Suprapubic skin (tissue), 4 donors: ENCODE measurements at regions not wholly inside any gene's neighbourhood (a gene's known extent, or its start where the extent isn't known, plus 50 kb on each side); places are given as distances from the start of the nearest gene placed in this dataset.

ENCODE experiments used
- DNase-seq, 2 donors: peaks; one replicate each; pipeline ENCODE4 v3.0.0-alpha.2; 2019; ENCODE audit warnings: low spot score in 2 of 2
- H3K27ac ChIP-seq: fragments of 200-600 bp; sonication (generic); one replicate; pipeline ENCODE4 v1.5.1; 2019
- H3K27me3 ChIP-seq: fragments of 200-600 bp; sonication (generic); one replicate; pipeline ENCODE4 v1.5.1; 2019
- H3K36me3 ChIP-seq: fragments of 200-600 bp; sonication (generic); one replicate; pipeline ENCODE4 v1.5.1; 2019
- H3K4me1 ChIP-seq: fragments of 200-600 bp; sonication (generic); one replicate; pipeline ENCODE4 v1.5.1; 2019
- H3K4me3 ChIP-seq: fragments of 200-600 bp; sonication (generic); one replicate; pipeline ENCODE4 v1.5.1; 2019; ENCODE audit warnings: mild to moderate bottlenecking
- H3K9me3 ChIP-seq: fragments of 200-600 bp; sonication (generic); one replicate; pipeline ENCODE4 v1.5.1; 2019
- CTCF ChIP-seq, 2 donors: fragments of 200-600 bp in 1 of 2; fragments of 450-650 bp in 1 of 2; sonication (generic) in 1 of 2; IDR thresholded peaks; one replicate each; pipeline ENCODE4 v1.5.1; 2016 to 2019; ENCODE audit warnings: antibody characterized with exemption in 2 of 2, mild to moderate bottlenecking in 1 of 2, moderate library complexity in 1 of 2
- EP300 ChIP-seq: sonication (generic); formaldehyde crosslinking; IDR thresholded peaks from one replicate; pipeline ENCODE4 v1.6.1; 2017; ENCODE audit warnings: antibody characterized with exemption
- POLR2A ChIP-seq, 2 donors: fragments of 450-650 bp; IDR thresholded peaks; one replicate each; pipeline ENCODE4 v1.6.1; 2017; ENCODE audit warnings: antibody characterized with exemption in 2 of 2, mild to moderate bottlenecking in 2 of 2, moderate library complexity in 2 of 2
- POLR2AphosphoS5 ChIP-seq, 3 donors: sonication (generic); formaldehyde crosslinking; IDR thresholded peaks; one replicate each; pipeline ENCODE4 v1.6.1; 2017; ENCODE audit warnings: antibody characterized with exemption in 3 of 3
- WGBS: methylation state at CpG from one replicate; pipeline ENCODE4 v1.1.5; 2018; 5-methylcytosine and 5-hydroxymethylcytosine counted together

- no peaks in the 10 kb centered on the region for H3K4me1 ChIP-seq
- WGBS, result 85% methylated on average over 6 of the region's 6 CpGs
- TF ChIP-seq EP300 (no peak), CTCF (IDR thresholded peaks at IDR 0.05) (no peak), POLR2AphosphoS5 (IDR thresholded peaks at IDR 0.05) (no peak), POLR2A (IDR thresholded peaks at IDR 0.05) (no peak)
- H3K27ac ChIP-seq, result no peak overlapping the region
- H3K27me3 ChIP-seq, result no peaks in the 10 kb centered on the region
- no peaks in the 10 kb centered on the region for H3K9me3 ChIP-seq
- H3K4me3 ChIP-seq, result no peak overlapping the region
- H3K36me3 ChIP-seq, result no peaks in the 10 kb centered on the region
- DNase-seq, result no peak
Measured at GRCh38 chr4:23368081-23368697, 521.7 kb downstream of the PPARGC1A start.

GRCh38 chr4:23366557-23366906 is 523.3 kb downstream of the PPARGC1A start:
- TF ChIP-seq POLR2AphosphoS5 (IDR thresholded peaks at IDR 0.05) (no peak), CTCF (IDR thresholded peaks at IDR 0.05) (no peak), EP300 (no peak)
- WGBS, result 77% methylated on average over 1 of the region's 1 CpG
- no peak overlapping the region for H3K27ac ChIP-seq
- no peak for DNase-seq
- no peaks in the 10 kb centered on the region for H3K27me3 ChIP-seq
- H3K4me1 ChIP-seq, result no peaks in the 10 kb centered on the region
- no peaks in the 10 kb centered on the region for H3K36me3 ChIP-seq
- no peaks in the 10 kb centered on the region for H3K9me3 ChIP-seq
- no peak overlapping the region for H3K4me3 ChIP-seq

DNA sequence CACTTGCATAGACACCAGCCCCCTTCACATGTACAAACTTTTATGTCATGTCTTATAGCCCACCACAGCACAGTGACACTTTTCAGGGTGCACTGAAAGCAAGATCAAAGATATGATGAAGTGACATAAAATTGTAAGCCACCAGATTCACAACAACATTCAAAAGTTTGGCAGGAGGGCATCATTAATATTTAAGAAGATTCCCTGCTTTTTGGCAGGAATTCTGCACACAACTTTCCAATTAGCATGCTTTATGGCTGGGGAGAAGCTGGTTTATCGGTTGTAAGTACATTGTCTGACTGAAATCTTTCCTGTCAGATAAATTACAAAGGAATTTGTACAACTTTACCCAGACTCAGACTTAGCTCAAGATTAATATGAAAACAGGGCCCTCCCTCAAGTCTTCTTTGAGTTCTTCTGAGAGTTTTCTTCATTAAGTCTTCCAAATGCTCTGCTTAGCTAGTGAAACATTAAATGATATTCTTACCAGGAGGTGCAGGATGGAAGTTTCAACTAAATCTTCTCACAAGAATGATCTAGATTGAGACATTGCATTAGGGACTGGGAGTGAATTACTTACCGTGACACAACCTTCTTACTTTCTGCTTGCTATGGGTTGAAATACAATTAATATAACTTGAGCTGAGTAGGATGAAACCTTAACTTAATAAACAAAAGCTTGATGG is 523.8 kb downstream of the PPARGC1A start:
- no peaks in the 10 kb centered on the region for H3K27me3 ChIP-seq
- no peak for DNase-seq
- no peak overlapping the region for H3K27ac ChIP-seq
- no peaks in the 10 kb centered on the region for H3K4me1 ChIP-seq
- WGBS, result 38% methylated on average over 2 of the region's 2 CpGs
- no peak overlapping the region for H3K4me3 ChIP-seq
- no peak for TF ChIP-seq POLR2A (IDR thresholded peaks at IDR 0.05)
- no peak for TF ChIP-seq POLR2AphosphoS5 (IDR thresholded peaks at IDR 0.05)
- TF ChIP-seq EP300, result no peak
- no peak for TF ChIP-seq CTCF (IDR thresholded peaks at IDR 0.05)
- H3K36me3 ChIP-seq, result no peaks in the 10 kb centered on the region
- H3K9me3 ChIP-seq, result no peaks in the 10 kb centered on the region

- Histone ChIP-seq H3K27ac (no peak overlapping the region), H3K9me3 (no peaks in the 10 kb centered on the region), H3K36me3 (no peaks in the 10 kb centered on the region), H3K4me1 (no peaks in the 10 kb centered on the region), H3K27me3 (no peaks in the 10 kb centered on the region), H3K4me3 (no peak overlapping the region)
- WGBS, result 26% methylated on average over 2 of the region's 2 CpGs
- no peak for DNase-seq
- TF ChIP-seq CTCF (IDR thresholded peaks at IDR 0.05) (no peak), POLR2AphosphoS5 (IDR thresholded peaks at IDR 0.05) (no peak), EP300 (no peak), POLR2A (IDR thresholded peaks at IDR 0.05) (no peak)
Measured at GRCh38 chr4:23365086-23365485, 524.8 kb downstream of the PPARGC1A start.

DNA sequence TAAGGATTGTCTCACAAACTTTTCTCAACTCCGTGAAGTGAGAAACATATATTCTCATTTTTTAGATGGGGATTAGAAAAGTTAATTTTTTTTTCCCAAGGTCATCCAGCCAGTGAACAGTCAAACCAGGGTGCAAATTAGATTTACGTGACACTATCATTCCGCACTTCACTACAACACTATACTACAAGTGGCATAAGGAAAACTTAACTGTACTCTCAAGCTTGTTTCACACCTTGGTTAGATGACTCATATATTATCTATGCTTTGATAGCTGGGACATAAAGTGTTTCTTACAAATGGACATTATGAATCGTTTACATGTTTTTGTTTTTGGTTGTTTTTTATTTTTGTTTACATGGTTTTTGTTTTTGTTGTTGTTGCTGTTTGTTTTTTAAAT is 525.7 kb downstream of the PPARGC1A start:
- Histone ChIP-seq H3K27ac (no peak overlapping the region), H3K4me1 (no peaks in the 10 kb centered on the region), H3K36me3 (no peaks in the 10 kb centered on the region), H3K27me3 (no peaks in the 10 kb centered on the region), H3K9me3 (no peaks in the 10 kb centered on the region), H3K4me3 (no peak overlapping the region)
- 96% methylated on average over 4 of the region's 4 CpGs for WGBS
- TF ChIP-seq POLR2AphosphoS5 (IDR thresholded peaks at IDR 0.05), result no peak
- no peak for TF ChIP-seq POLR2A (IDR thresholded peaks at IDR 0.05)
- no peak for TF ChIP-seq EP300
- TF ChIP-seq CTCF (IDR thresholded peaks at IDR 0.05), result no peak
- DNase-seq, result no peak
